OCI-LY3 (cell line): ENCODE measurements at regions not wholly inside any gene's neighbourhood (a gene's known extent, or its start where the extent isn't known, plus 50 kb on each side); places are given as distances from the start of the nearest gene placed in this dataset.

ENCODE experiments used
- EZH2phosphoT487 ChIP-seq: fragments of 200-600 bp; shearing (Covaris generic); IDR thresholded peaks from 2 replicates; pipeline ENCODE4 v1.6.1; 2018; ENCODE audit warnings: antibody characterized with exemption, mixed run types, low read depth
- TF ChIP-seq, protein P1 (sequence below): fragments of 200-600, 300-600 bp; sonication (generic); IDR thresholded peaks from 2 replicates; pipeline ENCODE4 v1.5.1; 2014; ENCODE audit warnings: antibody characterized with exemption, low read length, low read depth

DNA sequence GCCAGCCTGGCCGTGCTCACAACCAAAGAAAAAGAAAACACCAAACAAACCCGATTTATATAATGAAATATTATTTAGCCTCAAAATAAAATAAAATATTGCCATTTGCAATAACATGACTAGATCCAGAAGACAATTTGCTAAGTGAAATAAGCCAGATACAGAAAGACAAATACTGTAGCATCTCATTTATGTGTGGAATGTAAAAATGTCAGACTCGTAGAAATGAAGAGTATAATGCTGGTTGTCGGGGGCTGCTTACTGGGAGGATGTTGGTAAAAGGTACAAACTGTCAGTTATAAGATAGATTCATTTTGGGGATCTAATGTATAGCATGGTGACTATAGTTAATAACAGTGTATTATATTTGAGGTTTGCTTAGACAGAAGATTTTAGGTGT is 269.7 kb downstream of the THBS2 start:
- TF ChIP-seq, protein P1, sequence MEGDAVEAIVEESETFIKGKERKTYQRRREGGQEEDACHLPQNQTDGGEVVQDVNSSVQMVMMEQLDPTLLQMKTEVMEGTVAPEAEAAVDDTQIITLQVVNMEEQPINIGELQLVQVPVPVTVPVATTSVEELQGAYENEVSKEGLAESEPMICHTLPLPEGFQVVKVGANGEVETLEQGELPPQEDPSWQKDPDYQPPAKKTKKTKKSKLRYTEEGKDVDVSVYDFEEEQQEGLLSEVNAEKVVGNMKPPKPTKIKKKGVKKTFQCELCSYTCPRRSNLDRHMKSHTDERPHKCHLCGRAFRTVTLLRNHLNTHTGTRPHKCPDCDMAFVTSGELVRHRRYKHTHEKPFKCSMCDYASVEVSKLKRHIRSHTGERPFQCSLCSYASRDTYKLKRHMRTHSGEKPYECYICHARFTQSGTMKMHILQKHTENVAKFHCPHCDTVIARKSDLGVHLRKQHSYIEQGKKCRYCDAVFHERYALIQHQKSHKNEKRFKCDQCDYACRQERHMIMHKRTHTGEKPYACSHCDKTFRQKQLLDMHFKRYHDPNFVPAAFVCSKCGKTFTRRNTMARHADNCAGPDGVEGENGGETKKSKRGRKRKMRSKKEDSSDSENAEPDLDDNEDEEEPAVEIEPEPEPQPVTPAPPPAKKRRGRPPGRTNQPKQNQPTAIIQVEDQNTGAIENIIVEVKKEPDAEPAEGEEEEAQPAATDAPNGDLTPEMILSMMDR: no peak
- TF ChIP-seq EZH2phosphoT487: no peak
